ENCODE measurements at regions not wholly inside any gene's neighbourhood (a gene's known extent, or its start where the extent isn't known, plus 50 kb on each side); places are given as distances from the start of the nearest gene placed in this dataset.
A peak's percentile ranks its signal among the peaks of the same experiment; 100 is the strongest.

DNA sequence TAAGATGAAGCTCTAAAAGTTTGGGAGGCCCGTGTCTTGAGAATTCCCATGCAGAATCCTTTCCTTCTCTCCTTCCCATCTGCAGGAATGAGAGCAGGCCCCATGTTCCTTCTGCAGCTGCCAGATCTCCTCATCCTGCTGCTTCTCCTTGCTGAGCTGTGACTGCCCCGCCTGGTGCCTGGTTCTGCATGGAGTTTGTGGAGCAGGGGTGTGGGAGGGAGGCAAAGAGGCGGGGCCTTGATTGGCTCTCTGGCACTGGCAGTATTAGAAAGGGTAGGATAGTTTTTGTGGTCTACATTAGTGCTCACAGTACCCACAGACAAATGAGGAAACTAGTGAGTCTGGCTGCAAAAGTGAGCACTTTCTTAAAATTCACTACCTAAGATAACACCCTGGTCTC lies 91.1 kb upstream of the CLPB start:
- DNase-seq = no peak

GRCh38 chr11:72524711-72525110 lies 90.4 kb upstream of the CLPB start:
- no peak for DNase-seq

GRCh38 chr11:72523991-72524390 lies 89.7 kb upstream of the CLPB start:
- no peak for DNase-seq

GRCh38 chr11:72522186-72522585 lies 87.9 kb upstream of the CLPB start:
- no peak for DNase-seq

DNA sequence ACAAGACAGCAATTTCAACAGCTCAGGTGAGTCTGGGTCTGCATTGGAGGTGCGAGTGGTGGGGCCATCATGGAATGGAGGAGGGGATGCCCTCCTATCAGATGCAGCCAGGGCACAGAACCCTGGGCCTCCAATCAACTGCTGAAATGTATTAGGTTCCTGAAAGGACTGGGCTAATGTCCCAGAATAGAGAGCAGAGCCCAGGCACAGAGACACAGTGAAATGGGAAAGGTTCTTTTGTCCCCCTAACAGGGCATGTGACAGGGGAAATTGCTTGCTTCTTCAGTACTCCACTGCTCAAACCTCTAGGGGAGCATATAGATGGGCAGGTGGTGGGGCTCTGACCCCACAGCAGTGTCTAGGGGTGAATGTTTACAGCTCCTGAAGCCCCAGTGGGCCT lies 87.3 kb upstream of the CLPB start:
- DNase-seq = no peak

- DNase-seq = no peak
Measured at GRCh38 chr11:72520815-72521214, 86.5 kb upstream of the CLPB start.

DNA sequence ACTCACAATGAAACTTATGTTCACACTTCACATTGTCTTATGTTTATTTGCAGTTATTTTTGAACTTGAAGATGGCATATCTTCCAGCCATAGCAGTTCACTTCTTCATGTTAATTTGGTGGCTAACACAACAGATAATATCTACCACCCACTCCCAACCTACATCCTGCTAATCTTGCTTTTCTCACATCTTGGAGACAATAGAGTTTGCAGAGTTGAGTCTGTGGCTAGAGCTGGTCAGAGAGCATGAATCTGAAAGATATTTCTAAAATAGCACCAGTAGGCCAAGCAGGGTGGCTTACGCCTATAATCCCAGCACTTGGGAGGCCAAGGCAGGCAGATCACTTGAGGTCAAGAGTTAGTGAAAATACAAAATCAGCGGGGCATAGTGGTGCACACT lies 85.6 kb upstream of the CLPB start:
- peak in 1 of 2 donors; percentile 59 for DNase-seq

- peak in 1 of 2 donors; percentile 16 for DNase-seq
Measured at GRCh38 chr11:72519220-72519881, 85.0 kb upstream of the CLPB start.

GRCh38 chr11:72514331-72514730 lies 80.0 kb upstream of the CLPB start:
- DNase-seq = no peak

DNA sequence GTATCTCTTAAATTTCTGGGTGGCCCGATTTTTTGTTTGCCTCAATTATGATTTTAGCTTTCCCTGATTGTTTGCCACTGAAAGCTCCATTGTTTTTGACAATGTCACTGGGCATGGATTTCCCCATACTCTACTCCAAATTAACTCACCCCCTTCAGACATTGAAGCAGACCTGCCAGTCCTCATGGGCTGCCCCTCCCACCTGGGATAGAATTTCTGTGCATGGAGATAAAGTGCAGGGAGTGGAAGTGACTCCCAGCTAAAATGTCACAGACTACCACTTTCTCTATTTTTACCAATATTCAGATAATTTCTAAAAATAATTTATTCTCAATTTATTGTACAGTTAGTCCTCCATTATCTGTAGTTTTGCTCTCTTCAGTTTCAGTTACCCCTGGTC lies 79.1 kb upstream of the CLPB start:
- DNase-seq = no peak

DNA sequence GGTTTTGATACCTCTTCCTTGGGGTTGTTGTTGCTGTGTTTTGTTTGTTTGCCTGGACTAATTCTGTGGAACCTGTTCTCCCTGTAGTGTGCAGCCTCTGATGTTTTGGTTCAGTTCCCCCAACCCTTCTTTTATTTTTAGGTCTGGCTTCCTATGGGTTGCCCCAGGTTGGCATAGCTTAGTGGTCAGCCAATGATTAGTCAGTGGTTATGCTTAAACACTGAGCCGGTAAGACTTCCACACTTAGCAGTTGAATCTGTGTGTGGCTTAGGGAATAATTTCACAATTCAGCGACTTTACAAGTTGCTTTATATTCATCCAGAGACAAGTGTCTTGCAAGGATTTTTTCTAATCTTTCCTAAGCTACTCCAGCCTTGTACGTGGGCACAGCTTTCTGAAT lies 78.6 kb upstream of the CLPB start:
- DNase-seq = no peak

DNA sequence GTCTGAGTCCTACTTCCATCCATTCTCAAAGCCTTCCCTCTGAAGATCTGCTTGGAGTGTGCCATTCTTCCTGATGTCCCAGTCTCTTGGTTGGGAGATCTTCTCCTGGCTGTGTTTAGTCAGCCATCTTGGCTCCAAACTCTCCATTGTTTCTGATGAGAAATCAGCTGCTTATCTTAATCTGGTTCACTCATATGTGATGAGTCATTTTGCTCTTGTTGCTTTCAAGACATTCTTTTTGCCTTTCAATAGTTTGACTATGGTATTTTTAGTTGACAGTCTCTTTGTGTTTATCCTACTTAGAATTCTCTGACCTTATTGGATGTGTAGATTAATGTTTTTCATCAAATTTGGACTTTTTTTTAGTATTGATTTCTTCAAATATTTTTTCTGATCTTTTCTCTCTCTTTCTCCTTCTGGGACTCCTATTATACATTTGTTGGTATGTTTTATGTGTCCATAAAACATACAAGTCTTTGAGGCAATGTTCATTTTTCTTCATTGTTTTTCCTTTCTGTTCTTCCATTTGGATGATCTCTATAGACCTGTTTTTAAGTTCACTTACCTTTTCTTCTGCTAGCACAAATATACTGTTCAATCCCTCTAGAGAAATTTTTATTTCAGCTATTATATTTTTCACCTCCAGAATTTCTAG lies 77.2 kb upstream of the CLPB start:
- no peak for DNase-seq

DNA sequence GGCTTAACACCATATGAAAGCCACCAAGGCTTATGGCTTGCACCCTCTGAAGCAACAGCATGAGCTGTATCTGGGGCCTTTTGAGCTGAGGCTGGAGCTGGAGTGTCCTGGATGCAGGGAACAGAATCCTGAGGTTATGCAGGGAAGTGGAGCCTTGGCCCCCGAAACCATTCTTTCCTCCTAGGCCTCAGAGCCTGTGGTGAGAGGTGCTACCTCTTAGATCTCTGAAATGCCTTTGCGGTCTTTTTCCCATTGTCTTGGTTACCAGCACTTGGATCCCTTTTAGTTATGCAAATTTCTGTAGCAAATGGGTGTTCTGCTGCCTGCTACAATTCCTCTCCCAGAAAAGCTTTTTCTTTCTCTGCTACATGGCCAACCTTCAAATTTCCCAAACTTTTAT lies 72.7 kb upstream of the CLPB start:
- no peak for DNase-seq

DNA sequence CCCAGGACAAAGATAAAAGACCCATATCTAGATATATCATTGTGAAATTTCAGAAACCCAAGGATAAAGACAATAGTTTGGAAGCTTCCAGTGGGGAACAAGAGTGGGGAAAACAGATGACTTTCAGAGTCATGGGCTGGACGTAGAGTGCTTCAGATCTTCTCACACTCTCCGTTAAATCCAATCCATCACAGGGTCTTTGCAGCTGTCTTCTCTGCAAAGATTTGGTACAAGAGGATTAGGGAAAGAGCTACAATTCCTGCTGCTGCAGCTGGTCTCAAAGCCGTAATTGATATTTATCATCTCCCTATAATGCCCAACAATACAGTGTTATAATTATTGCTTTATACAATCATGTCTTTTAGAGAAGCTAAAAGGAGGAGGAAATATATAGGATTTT lies 63.4 kb upstream of the CLPB start:
- no peak for DNase-seq

DNA sequence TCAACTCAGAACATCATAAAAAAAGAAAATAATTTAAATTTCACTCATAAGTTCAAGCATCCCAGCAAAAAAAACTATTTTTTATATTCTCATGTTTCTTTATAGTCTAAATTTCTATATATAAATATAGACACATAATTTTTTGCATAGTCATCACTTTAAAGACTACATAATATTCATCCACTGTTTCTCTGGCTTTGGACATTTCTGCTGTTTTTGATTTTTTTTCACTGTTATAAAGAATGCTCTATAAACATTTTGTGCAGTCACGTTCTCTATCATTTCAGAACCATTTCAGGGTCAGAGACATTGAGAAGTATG lies 59.7 kb upstream of the CLPB start:
- no peak for DNase-seq

DNA sequence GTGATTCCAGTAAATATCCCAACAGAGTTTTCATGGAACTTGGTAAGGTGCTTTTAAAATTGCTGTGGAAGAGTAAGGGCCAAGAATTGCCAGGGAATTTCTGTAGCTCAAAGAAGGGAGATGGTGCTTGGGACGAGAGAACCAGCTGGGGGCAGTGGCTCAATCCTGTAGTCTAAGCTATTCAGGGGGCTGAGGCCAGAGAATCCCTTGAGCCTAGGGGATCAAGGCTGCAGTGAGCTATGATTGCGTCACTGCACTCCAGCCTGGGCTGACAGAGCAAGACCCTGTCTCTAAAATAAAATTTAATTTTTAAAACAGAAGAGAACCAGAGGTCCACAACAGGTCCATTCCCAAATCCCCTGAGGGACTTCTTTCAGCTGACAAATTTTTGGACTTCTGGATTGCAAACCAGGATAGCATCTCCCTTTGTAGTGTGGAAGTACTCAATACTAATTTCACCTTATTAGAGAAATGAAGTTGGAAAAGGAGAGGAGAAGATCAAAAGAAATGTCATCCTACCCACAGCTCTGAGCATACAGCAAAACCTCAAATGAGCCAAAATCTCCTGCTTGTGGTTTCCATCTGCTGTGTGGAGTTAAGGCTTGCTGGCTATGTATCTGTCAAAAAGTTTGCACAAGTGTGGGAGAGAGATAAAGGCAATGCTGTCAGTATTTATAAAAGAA lies 59.2 kb upstream of the CLPB start:
- no peak for DNase-seq

DNA sequence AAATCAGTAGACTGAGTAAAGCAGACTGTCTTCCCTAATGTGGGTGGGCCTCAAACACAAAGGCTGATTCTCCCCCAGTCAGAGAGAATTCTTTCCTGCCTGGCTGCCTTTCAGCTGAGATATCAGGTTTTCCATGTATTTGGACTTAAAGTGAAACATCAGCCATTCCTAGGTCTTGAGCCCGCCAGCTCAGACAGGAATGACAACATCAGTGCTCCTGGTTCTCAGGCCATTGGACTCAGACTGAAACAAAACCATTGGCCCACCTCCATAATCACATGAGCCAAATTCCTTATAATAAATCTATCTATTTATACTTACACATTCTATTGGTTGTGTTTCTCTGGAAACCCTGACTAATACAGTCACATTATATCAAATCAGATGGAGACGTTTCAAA lies 56.7 kb upstream of the CLPB start:
- no peak for DNase-seq
